ENCODE measurements at regions not wholly inside any gene's neighbourhood (a gene's known extent, or its start where the extent isn't known, plus 50 kb on each side); places are given as distances from the start of the nearest gene placed in this dataset.

DNA sequence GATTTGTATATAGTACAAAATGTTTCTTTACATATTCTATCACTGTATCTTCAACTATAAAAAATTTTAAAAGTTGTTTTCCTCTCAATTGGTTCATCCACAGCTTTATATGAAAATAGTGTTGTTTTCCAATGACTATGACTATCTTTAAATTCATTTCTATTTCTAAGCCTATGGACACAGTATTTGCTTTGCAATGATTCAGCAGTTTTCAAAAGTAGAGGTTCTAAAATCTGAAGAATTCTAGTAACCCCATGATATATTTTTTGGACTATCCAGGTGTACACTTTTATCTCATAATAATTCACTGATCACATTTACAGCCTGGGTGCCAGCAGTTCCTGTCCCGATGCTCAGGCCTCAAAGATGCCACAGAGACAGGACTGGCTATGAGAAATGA lies 118.4 kb upstream of the PTPRR start:
- H3K79me2 ChIP-seq (ENCODE audit: insufficient read depth), result no peaks in the 10 kb centered on the region
- no peaks in the 10 kb centered on the region for H3K27me3 ChIP-seq (ENCODE audit: insufficient read depth)
- ChIA-PET POLR2A (no interaction called here), CTCF (no interaction called here)
- DNase-seq, result no peak
- H3K4me2 ChIP-seq, result no peak overlapping the region
- H3K4me3 ChIP-seq (ENCODE audit: low read depth in 2 of 2, low read length in 1 of 2), result no peak overlapping the region
- H2AFZ ChIP-seq (ENCODE audit: low read depth), result no peak overlapping the region
- H3K9me3 ChIP-seq, result no peaks in the 10 kb centered on the region
- H3K4me1 ChIP-seq (ENCODE audit: control insufficient read depth in 1 of 2, insufficient read depth in 2 of 2, low read depth in 1 of 2, low read length in 1 of 2), result no peaks in the 10 kb centered on the region
- no peaks in the 10 kb centered on the region for H3K9me2 ChIP-seq
- TF ChIP-seq MXI1 (IDR thresholded peaks at IDR 0.05; ENCODE audit: low read depth, low read length), result no peak
- no peak for TF ChIP-seq NFIC (IDR thresholded peaks at IDR 0.05; ENCODE audit: borderline replicate concordance)
- TF ChIP-seq NRF1 (IDR thresholded peaks at IDR 0.05; ENCODE audit: low read depth, low read length), result no peak
- no peak for TF ChIP-seq CHD2 (IDR thresholded peaks at IDR 0.05; ENCODE audit: low read length, partially characterized antibody)
- TF ChIP-seq TEAD4 (IDR thresholded peaks at IDR 0.05; ENCODE audit: borderline replicate concordance, insufficient read depth), result no peak
- TF ChIP-seq TAF1 (IDR thresholded peaks at IDR 0.05; ENCODE audit: borderline replicate concordance, low read depth, low read length), result no peak
- TF ChIP-seq RFX5 (IDR thresholded peaks at IDR 0.05; ENCODE audit: low read length), result no peak
- H3K27ac ChIP-seq (ENCODE audit: low read depth in 2 of 2, low read length in 1 of 2), result no peak overlapping the region
- H3K36me3 ChIP-seq (replicated peaks in 1 of 2; ENCODE audit: control insufficient read depth in 1 of 2, insufficient read depth in 2 of 2, low read length in 1 of 2), result no peaks in the 10 kb centered on the region
- H4K20me1 ChIP-seq (ENCODE audit: insufficient read depth), result no peaks in the 10 kb centered on the region
- H3F3A ChIP-seq (replicated peaks; ENCODE audit: insufficient read depth), result no peaks in the 10 kb centered on the region
- H3K9ac ChIP-seq, result no peak overlapping the region
- WGBS (ENCODE audit: low lambda C conversion rate), result 44% methylated on average over 1 of the region's 1 CpG

DNA sequence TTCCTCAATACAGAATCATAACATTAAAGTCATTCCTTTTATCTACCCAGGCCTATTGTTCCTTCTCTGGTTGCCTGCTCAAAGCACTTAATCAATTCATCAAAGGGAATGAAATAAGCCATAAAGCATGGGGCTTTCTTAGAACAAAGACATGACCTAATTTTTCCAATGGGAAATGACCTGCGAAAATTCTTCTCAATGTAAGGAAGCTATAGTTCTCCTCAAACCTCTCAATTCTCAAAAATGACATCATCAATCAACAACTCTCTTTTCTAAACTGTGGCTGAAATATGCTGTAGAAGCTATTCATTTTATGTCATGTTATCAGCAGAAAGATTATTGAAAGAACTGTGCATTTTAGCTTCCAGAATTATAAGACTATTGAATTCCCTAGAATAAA lies 116.0 kb upstream of the PTPRR start:
- 54% methylated on average over 1 of the region's 1 CpG for WGBS (ENCODE audit: low lambda C conversion rate)
- no peaks in the 10 kb centered on the region for H3K4me1 ChIP-seq (ENCODE audit: control insufficient read depth in 1 of 2, insufficient read depth in 2 of 2, low read depth in 1 of 2, low read length in 1 of 2)

More for the DNA sequence above, 116.0 kb upstream of the PTPRR start:
- H4K20me1 ChIP-seq (ENCODE audit: insufficient read depth), result no peaks in the 10 kb centered on the region
- H3K9ac ChIP-seq, result no peak overlapping the region
- no peaks in the 10 kb centered on the region for H3F3A ChIP-seq (replicated peaks; ENCODE audit: insufficient read depth)
- no peak overlapping the region for H3K4me3 ChIP-seq (ENCODE audit: low read depth in 2 of 2, low read length in 1 of 2)
- no peak for DNase-seq
- H3K4me2 ChIP-seq, result no peak overlapping the region
- POLR2A ChIA-PET, result no interaction called here
- no peak overlapping the region for H3K27ac ChIP-seq (ENCODE audit: low read depth in 2 of 2, low read length in 1 of 2)
- H3K36me3 ChIP-seq (replicated peaks in 1 of 2; ENCODE audit: control insufficient read depth in 1 of 2, insufficient read depth in 2 of 2, low read length in 1 of 2), result no peaks in the 10 kb centered on the region
- H3K27me3 ChIP-seq (ENCODE audit: insufficient read depth), result no peaks in the 10 kb centered on the region
- no peaks in the 10 kb centered on the region for H3K9me3 ChIP-seq
- no peaks in the 10 kb centered on the region for H3K79me2 ChIP-seq (ENCODE audit: insufficient read depth)
- no peaks in the 10 kb centered on the region for H3K9me2 ChIP-seq
- TF ChIP-seq MEF2A (IDR thresholded peaks at IDR 0.05; ENCODE audit: borderline replicate concordance, low read depth) (no peak), JUND (IDR thresholded peaks at IDR 0.05) (no peak), MXI1 (IDR thresholded peaks at IDR 0.05; ENCODE audit: low read depth, low read length) (no peak), SMC3 (IDR thresholded peaks at IDR 0.05; ENCODE audit: low read depth, low read length) (no peak), SIN3A (IDR thresholded peaks at IDR 0.05; ENCODE audit: borderline replicate concordance, low read depth, low read length) (no peak)
- TF ChIP-seq, protein P1, sequence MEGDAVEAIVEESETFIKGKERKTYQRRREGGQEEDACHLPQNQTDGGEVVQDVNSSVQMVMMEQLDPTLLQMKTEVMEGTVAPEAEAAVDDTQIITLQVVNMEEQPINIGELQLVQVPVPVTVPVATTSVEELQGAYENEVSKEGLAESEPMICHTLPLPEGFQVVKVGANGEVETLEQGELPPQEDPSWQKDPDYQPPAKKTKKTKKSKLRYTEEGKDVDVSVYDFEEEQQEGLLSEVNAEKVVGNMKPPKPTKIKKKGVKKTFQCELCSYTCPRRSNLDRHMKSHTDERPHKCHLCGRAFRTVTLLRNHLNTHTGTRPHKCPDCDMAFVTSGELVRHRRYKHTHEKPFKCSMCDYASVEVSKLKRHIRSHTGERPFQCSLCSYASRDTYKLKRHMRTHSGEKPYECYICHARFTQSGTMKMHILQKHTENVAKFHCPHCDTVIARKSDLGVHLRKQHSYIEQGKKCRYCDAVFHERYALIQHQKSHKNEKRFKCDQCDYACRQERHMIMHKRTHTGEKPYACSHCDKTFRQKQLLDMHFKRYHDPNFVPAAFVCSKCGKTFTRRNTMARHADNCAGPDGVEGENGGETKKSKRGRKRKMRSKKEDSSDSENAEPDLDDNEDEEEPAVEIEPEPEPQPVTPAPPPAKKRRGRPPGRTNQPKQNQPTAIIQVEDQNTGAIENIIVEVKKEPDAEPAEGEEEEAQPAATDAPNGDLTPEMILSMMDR (IDR thresholded peaks at IDR 0.05), result no peak
- TF ChIP-seq, protein P2, sequence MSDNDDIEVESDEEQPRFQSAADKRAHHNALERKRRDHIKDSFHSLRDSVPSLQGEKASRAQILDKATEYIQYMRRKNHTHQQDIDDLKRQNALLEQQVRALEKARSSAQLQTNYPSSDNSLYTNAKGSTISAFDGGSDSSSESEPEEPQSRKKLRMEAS (IDR thresholded peaks at IDR 0.05; ENCODE audit: low read depth), result no peak
- TF ChIP-seq, protein P3, sequence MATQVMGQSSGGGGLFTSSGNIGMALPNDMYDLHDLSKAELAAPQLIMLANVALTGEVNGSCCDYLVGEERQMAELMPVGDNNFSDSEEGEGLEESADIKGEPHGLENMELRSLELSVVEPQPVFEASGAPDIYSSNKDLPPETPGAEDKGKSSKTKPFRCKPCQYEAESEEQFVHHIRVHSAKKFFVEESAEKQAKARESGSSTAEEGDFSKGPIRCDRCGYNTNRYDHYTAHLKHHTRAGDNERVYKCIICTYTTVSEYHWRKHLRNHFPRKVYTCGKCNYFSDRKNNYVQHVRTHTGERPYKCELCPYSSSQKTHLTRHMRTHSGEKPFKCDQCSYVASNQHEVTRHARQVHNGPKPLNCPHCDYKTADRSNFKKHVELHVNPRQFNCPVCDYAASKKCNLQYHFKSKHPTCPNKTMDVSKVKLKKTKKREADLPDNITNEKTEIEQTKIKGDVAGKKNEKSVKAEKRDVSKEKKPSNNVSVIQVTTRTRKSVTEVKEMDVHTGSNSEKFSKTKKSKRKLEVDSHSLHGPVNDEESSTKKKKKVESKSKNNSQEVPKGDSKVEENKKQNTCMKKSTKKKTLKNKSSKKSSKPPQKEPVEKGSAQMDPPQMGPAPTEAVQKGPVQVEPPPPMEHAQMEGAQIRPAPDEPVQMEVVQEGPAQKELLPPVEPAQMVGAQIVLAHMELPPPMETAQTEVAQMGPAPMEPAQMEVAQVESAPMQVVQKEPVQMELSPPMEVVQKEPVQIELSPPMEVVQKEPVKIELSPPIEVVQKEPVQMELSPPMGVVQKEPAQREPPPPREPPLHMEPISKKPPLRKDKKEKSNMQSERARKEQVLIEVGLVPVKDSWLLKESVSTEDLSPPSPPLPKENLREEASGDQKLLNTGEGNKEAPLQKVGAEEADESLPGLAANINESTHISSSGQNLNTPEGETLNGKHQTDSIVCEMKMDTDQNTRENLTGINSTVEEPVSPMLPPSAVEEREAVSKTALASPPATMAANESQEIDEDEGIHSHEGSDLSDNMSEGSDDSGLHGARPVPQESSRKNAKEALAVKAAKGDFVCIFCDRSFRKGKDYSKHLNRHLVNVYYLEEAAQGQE (IDR thresholded peaks at IDR 0.05; ENCODE audit: low read depth, low read length), result no peak
- no peak overlapping the region for H2AFZ ChIP-seq (ENCODE audit: low read depth)
- CTCF ChIA-PET, result no interaction called here
